GM21360 (cell line): ENCODE measurements at regions not wholly inside any gene's neighbourhood (a gene's known extent, or its start where the extent isn't known, plus 50 kb on each side); places are given as distances from the start of the nearest gene placed in this dataset.
"Not testable (repeated sequence)": the region's sequence is repeated elsewhere in the genome, so short reads cannot be mapped to it uniquely, and the experiment has no call there.

Source experiments
- ATAC-seq: cut with Tn5 transposase; IDR thresholded peaks from one replicate; pipeline ENCODE4 v1.9.1; 2021; ENCODE audit warnings: mild to moderate bottlenecking, moderate library complexity; ENCODE audit not compliant: unreplicated experiment

- not testable (repeated sequence) for ATAC-seq
These were observed 141.3 kb downstream of the CCDC74A start for GRCh38 chr2:131668794-131669540.

DNA sequence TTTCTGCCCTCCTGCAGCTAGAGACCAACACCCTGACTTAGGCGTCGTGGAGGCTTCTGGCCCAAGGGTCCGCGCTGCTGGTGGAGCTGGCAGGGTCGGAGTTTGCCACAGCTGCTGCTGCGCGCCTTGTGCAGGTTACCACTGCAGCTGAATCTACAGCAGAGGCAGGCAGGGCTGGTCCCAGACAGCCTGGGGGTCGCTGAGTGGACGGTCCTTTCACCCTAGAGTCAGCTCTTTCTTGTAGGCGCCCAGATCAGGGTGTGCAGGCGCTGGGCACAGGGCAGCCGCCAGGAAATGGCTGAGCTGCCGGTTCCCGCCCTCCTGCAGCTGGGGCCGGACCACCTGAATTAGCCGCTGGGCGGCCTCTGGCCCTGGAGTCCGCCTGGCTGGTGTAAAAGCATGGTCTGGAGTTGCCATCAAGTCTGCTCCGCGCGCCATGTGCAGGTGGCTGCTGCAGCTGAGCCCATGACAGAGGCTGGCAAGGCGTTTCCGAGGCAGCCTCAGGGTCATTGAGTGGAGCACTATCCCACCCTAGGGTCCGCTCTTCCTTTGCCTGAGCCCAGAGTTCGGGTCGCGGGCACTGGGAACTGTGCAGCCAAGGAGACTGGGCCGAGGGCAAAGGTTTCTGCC lies 144.3 kb downstream of the CCDC74A start:
- not testable (repeated sequence) for ATAC-seq

DNA sequence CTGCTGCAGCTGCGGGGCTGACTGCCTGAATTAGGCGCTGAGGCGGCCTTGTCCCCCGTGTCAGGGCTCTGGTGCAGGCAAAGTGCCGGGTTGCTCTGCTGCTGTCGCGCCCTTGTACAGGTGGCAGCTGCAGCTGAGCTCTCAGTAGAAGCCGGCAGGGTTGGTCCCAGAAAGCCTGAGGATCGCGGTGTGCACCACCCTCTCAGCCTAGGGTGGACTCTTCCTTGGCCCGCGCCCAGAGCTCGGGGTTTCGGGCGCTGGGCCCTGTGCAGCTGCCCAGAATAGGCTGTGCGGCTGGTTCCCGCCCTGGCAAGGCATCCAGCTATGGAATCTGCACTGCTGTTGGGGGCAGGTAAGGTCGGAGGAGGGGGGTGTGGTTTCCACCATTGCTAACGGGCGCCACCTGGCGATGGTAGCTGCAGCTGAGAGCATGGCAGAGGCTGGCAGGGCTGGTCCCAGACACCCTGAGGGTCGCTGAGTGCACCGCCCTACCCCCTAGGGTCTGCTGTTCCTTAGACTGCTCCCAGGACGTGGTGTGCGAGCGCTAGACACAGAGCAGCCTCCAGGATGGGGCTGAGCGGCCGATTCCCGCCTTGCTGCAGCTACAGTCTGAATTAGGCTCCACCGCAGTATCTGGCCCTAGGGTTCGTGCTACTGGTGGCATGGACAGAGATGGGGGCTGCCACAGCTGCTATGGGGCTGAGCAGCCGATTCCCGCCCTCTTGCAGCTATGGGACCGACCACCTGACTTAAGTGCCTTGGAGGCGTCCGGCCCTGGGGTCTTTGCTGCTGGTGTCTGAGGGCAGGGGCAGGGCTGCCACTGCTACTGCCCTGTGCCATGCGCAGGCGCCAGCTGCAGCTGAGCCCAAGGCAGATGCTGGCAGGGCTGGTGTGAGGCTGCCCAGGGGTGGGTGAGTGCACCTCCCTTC lies 145.0 kb downstream of the CCDC74A start:
- peak; percentile 69 for ATAC-seq

DNA sequence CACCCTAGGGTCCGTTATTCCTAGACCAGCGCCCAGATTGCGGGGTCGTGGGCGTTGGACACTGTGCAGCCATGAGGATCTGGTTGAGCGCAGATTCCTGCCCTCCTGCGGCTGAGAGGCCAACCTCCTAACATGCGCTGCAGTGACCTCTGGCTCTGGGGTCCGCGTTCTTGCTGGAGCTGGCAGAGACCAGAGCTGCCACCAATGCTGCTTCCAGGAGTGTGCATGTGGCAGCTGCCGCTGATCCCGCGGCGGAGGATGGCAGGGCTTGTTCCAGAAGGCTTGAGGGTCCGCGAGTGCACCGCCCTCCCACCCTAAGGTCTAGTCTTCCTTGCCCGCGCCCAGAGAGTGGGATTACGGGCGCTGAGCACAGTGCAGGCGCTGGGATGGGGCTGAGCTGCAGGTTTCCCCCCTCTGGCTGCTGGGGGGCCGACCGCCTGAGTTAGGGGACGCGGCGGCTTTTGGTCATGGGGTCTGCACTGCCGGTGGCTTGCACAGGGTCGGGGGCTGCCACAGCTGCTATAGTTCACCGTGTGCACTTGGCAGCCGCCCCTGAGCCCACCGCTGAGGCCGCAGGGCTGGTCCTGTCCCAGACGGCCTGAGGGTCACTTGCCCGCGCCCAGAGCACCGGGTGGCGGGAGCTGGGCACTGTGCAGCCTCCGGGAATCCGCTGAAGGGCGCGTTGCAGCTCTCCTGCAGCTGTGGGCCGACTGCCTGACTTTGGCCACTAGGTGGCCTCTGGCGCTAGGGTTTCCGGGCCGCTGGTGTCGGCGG lies 145.9 kb downstream of the CCDC74A start:
- ATAC-seq = peak; percentile 93

- no peak for ATAC-seq
These were observed 146.5 kb downstream of the CCDC74A start for GRCh38 chr2:131674174-131674507.

GRCh38 chr2:131681611-131682121 lies 154.0 kb downstream of the CCDC74A start:
- ATAC-seq = not testable (repeated sequence)

- ATAC-seq = peak; percentile 99
These were observed 154.6 kb downstream of the CCDC74A start for GRCh38 chr2:131682122-131682944.

- ATAC-seq = peak; percentile 37
These were observed 155.2 kb downstream of the CCDC74A start for GRCh38 chr2:131682945-131683330.

DNA sequence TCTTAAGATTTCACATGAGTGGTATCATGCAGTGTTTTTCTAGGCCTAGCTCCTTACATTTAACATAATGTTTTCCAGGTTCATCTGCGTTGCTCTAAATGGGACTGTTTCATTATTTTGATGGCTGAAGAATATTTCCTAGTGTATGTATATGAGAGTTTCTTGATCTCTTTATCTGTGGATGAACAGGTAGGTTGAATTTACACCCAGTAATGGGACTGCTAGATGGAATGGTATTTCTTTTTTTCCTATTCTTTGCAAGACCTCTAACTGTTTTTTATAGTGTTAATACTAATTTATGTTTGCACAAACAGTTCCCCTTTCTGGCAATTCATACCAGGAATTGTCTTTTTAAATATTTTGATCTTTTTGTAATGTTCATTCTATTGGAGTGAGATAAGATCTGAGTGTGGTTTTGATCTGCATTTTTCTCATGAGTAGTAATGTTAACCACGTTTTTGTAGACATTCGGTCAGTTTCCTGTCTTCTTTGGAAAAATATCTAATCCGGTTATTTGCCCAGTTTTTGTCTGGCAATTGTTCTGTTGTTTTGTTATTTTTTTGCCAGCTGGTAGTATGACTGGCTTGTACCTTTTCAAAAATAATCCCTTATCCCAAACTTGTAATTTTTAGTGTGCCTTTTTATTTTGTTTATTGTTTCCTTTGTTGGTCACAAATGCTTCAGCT lies 157.1 kb downstream of the CCDC74A start:
- ATAC-seq = not testable (repeated sequence)

DNA sequence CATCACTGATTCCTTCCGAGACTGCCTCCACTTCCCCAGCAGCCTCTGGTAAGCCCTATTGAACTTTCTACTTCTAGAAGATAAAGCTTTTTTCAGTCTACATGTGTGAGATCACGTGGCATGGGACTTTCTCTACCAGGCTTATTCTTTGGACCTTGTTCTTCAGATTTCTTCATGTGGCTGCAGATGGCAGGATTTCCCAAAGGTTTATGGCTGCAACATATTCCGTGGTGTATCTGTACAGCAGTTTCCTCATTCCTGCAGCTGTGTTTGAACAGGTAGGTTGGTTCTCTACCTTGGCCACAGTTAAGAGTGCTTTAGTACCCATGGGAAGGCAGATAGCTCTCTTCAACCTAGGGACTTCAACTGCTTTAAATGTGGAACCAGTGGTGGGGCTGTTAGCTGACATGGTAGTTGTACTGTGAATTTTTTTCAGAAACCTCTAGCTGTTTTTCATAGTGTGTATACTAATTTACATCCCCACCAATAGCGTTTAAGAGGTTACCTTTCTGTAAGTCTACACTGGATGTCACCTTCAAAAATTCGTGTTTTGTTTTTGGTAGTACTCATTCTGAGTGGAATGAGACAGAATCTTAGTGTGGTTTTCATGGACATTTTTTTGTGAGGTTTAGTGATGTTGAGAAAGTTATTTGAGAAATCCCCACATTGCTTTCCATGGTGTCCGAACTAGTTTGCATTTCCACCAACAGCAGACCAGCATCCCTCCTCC lies 158.6 kb downstream of the CCDC74A start:
- ATAC-seq = not testable (repeated sequence)

DNA sequence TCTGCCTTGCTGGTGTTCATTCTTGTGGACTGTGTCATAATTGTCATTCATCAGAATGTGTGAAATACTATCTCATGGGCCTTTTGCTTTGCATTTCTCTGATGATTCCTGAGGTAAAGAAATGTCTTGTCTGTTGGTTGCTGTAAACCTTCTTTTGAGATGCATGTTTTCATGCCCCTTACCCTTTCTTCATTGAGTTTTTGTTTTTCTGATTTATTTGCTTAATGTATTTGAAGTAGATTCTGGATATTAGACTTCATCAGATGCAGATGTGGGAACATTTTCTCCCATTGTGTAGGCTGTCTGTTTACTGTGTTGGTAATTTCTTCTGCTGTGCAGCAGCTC lies 159.2 kb downstream of the CCDC74A start:
- not testable (repeated sequence) for ATAC-seq

- ATAC-seq = not testable (repeated sequence)
These were observed 161.4 kb downstream of the CCDC74A start for GRCh38 chr2:131689066-131689465.

DNA sequence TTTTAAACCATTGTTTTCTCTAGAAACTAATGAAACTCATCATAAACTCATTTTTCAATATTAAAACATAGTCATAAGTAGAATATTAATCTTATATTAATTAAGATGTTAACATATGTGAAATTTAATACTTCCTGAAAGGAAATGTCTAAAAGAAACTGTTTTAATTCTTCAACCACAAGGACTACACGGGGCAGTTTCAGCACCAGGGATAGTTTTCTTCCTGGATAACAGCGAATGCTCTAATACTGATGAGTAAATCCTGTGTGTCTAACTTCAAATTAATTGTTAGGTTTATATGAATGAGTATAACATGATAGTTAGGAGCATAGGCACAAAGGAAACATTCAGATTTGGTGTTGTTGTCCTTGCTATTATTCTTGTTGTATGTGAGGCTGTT lies 183.6 kb downstream of the CCDC74A start:
- not testable (repeated sequence) for ATAC-seq

DNA sequence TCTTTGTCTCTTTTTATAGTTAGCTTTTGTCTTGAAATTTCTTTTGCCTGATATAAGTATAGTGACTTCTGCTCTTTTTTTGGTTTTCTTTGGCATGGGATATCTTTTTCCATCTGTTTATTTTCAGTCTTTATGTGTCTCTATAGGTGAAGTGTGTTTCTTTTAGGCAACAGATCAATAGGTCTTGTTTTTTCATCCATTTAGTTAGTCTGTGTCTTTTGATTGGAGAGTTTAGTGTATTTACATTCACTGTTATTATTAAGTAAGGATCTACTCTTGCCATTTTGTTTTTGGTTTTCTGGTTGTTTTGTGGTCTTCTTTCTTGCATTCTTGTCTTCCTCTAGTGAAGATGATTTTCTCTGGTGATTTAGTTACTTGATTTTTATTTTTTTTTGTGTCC lies 190.2 kb downstream of the CCDC74A start:
- not testable (repeated sequence) for ATAC-seq

DNA sequence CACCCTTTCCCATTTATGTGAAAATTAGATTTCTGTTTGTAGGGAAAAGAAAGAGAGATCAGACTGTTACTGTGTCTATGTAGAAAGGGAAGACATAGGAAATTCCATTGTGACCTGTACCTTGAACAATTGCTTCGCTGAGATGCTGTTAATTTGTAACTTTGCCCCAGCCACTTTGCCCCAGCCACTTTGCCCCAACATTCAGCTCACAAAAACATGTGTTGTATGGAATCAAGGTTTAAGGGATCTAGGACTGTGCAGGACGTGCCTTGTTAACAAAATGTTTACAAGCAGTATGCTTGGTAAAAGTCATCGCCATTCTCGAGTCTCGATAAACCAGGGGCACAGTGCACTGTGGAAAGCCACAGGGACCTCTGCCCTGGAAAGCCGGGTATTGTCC lies 193.5 kb downstream of the CCDC74A start:
- ATAC-seq = not testable (repeated sequence)

DNA sequence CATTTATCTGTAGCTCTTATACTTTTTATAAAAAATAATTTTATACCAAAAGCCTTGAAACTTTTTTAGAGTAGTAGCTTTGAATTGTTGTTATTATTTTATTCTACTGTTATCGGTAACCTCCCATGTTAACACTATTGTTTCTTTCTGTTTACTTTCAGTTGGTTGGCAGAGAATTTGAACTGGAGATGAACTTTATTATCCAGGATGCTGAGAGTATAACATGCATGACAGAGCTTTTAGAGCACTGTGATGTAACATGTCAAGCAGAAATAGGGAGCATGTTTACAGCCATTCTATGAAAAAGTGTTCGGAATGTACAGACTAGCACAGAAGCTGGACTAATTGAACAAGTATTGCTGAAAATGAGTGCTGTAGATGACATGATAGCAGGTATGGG lies 194.6 kb downstream of the CCDC74A start:
- not testable (repeated sequence) for ATAC-seq

GRCh38 chr2:131724019-131724418 lies 196.3 kb downstream of the CCDC74A start:
- no peak for ATAC-seq

DNA sequence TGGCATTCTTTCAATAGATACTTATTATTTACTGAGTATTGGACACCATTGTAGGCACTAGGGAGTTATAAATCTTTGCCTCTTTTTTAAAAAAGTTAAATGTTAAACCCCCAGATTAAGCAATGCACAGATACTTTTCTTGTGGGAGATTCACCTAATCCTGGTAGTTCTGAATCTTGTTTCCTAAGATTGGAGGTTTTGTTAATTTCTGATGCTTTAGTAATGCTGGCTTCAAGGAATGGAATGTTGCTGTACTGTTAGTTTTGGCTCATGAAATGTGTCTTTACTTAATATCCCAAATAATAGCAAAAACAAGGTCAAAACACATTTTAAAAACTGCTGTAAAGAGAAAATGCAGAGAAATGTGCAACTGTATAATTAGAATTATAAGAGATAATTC lies 200.8 kb downstream of the CCDC74A start:
- not testable (repeated sequence) for ATAC-seq
